ENCODE measurements at regions not wholly inside any gene's neighbourhood (a gene's known extent, or its start where the extent isn't known, plus 50 kb on each side); places are given as distances from the start of the nearest gene placed in this dataset.
A peak's percentile ranks its signal among the peaks of the same experiment; 100 is the strongest.

- peaks cover 15% of the 10 kb centered on the region for H3K4me1 ChIP-seq (ENCODE audit: low read depth)
- no peak for TF ChIP-seq CTCF (IDR thresholded peaks at IDR 0.05)
- H3K36me3 ChIP-seq (ENCODE audit: low read depth): no peaks in the 10 kb centered on the region
- DNase-seq: no peak
- ATAC-seq: no peak
- H3K9me3 ChIP-seq: no peaks in the 10 kb centered on the region
- intact Hi-C loops (cut with DNase I, micrococcal nuclease): no loop called here
- no peak overlapping the region for H3K4me3 ChIP-seq
Observed at GRCh38 chr9:551986-552929, 289.2 kb upstream of the DMRT1 start.

GRCh38 chr9:555493-555892 lies 286.0 kb upstream of the DMRT1 start:
- DNase-seq: no peak
- intact Hi-C loops (cut with DNase I, micrococcal nuclease): no loop called here
- no peak for TF ChIP-seq CTCF (IDR thresholded peaks at IDR 0.05)
- Histone ChIP-seq H3K4me1 (ENCODE audit: low read depth) (peaks cover 7% of the 10 kb centered on the region), H3K9me3 (no peaks in the 10 kb centered on the region), H3K4me3 (no peak overlapping the region), H3K36me3 (ENCODE audit: low read depth) (no peaks in the 10 kb centered on the region)
- no peak for ATAC-seq

GRCh38 chr9:556199-556598 lies 285.3 kb upstream of the DMRT1 start:
- H3K4me3 ChIP-seq: no peak overlapping the region
- no peak for TF ChIP-seq CTCF (IDR thresholded peaks at IDR 0.05)
- no peaks in the 10 kb centered on the region for H3K36me3 ChIP-seq (ENCODE audit: low read depth)
- peaks cover 7% of the 10 kb centered on the region for H3K4me1 ChIP-seq (ENCODE audit: low read depth)
- intact Hi-C loops (cut with DNase I, micrococcal nuclease): no loop called here
- no peak for DNase-seq
- H3K9me3 ChIP-seq: no peaks in the 10 kb centered on the region
- ATAC-seq: no peak

- no peaks in the 10 kb centered on the region for H3K9me3 ChIP-seq
- intact Hi-C loops (cut with DNase I, micrococcal nuclease): no loop called here
- ATAC-seq (peak; percentile 73), DNase-seq (no peak)
- H3K4me1 ChIP-seq (ENCODE audit: low read depth): peaks cover 7% of the 10 kb centered on the region
- TF ChIP-seq CTCF (IDR thresholded peaks at IDR 0.05): no peak
- H3K4me3 ChIP-seq: no peak overlapping the region
- H3K36me3 ChIP-seq (ENCODE audit: low read depth): no peaks in the 10 kb centered on the region
Observed at GRCh38 chr9:556675-557074, 284.8 kb upstream of the DMRT1 start.

GRCh38 chr9:557601-558201 lies 283.8 kb upstream of the DMRT1 start:
- Histone ChIP-seq H3K9me3 (no peaks in the 10 kb centered on the region), H3K4me1 (ENCODE audit: low read depth) (peaks cover 7% of the 10 kb centered on the region), H3K4me3 (no peak overlapping the region), H3K36me3 (ENCODE audit: low read depth) (no peaks in the 10 kb centered on the region)
- no peak for TF ChIP-seq CTCF (IDR thresholded peaks at IDR 0.05)
- DNase-seq: no peak
- no peak for ATAC-seq
- intact Hi-C loops (cut with DNase I, micrococcal nuclease): no loop called here
